Mesothelial cell of epicardium (in vitro differentiated cells): ENCODE measurements at regions not wholly inside any gene's neighbourhood (a gene's known extent, or its start where the extent isn't known, plus 50 kb on each side); places are given as distances from the start of the nearest gene placed in this dataset.

Experiments
- DNase-seq, 2 experiments: peaks; one replicate each; pipeline ENCODE4 v3.0.0; 2021; ENCODE audit warnings: low spot score in 2 of 2; ENCODE audit not compliant: unreplicated experiment in 2 of 2
- H3K27ac Mint-ChIP-seq: 2 replicates; pipeline ENCODE4 v1.8.0; 2021; ENCODE audit warnings: mixed read lengths
- H3K27me3 Mint-ChIP-seq: 2 replicates; pipeline ENCODE4 v1.8.0; 2021; ENCODE audit warnings: low read depth, mixed read lengths
- H3K36me3 Mint-ChIP-seq: 2 replicates; pipeline ENCODE4 v1.8.0; 2021; ENCODE audit warnings: mixed read lengths
- H3K4me1 Mint-ChIP-seq: 2 replicates; pipeline ENCODE4 v1.8.0; 2021; ENCODE audit warnings: mixed read lengths
- H3K4me3 Mint-ChIP-seq: 2 replicates; pipeline ENCODE4 v1.8.0; 2021; ENCODE audit warnings: mild to moderate bottlenecking, moderate library complexity, mixed read lengths
- H3K9me3 Mint-ChIP-seq: 2 replicates; pipeline ENCODE4 v1.8.0; 2021; ENCODE audit warnings: mixed read lengths
- TF ChIP-seq, protein P1 (sequence below): fragments of 200-600 bp; sonication (generic); IDR thresholded peaks from one replicate; pipeline ENCODE4 v1.5.0; 2021; ENCODE audit warnings: antibody characterized with exemption; ENCODE audit not compliant: unreplicated experiment

DNA sequence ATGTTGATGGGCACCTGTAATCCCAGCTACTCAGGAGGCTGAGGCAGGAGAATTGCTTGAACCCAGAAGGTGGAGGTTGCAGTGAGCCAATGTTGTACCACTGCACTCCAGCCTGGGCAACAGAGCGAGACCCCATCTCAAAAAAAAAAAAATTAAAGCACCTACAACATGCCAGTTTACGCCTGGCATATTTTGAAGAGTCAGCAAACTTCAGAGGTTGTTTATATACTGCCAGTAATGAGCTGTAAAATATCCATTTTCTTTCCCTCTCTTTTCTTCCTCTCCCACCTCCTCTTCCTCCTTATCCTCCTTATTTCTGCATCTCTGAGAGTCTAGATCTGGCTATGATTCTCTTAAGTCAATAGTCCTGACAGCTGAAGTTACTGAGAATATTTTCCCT lies 556.5 kb upstream of the LARGE1 start:
- no peak for DNase-seq
- H3K4me1 Mint-ChIP-seq = no peaks in the 10 kb centered on the region

GRCh38 chr22:34481090-34481489 lies 560.8 kb upstream of the LARGE1 start:
- H3K27me3 Mint-ChIP-seq = peaks cover 4% of the 10 kb centered on the region
- no peak overlapping the region for H3K27ac Mint-ChIP-seq
- TF ChIP-seq, protein P1, sequence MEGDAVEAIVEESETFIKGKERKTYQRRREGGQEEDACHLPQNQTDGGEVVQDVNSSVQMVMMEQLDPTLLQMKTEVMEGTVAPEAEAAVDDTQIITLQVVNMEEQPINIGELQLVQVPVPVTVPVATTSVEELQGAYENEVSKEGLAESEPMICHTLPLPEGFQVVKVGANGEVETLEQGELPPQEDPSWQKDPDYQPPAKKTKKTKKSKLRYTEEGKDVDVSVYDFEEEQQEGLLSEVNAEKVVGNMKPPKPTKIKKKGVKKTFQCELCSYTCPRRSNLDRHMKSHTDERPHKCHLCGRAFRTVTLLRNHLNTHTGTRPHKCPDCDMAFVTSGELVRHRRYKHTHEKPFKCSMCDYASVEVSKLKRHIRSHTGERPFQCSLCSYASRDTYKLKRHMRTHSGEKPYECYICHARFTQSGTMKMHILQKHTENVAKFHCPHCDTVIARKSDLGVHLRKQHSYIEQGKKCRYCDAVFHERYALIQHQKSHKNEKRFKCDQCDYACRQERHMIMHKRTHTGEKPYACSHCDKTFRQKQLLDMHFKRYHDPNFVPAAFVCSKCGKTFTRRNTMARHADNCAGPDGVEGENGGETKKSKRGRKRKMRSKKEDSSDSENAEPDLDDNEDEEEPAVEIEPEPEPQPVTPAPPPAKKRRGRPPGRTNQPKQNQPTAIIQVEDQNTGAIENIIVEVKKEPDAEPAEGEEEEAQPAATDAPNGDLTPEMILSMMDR = no peak
- H3K9me3 Mint-ChIP-seq = peaks cover 13% of the 10 kb centered on the region
- no peaks in the 10 kb centered on the region for H3K36me3 Mint-ChIP-seq
- DNase-seq = no peak
- H3K4me3 Mint-ChIP-seq = no peak overlapping the region
- no peaks in the 10 kb centered on the region for H3K4me1 Mint-ChIP-seq

More for the DNA sequence above, 556.5 kb upstream of the LARGE1 start:
- H3K4me3 Mint-ChIP-seq = no peak overlapping the region
- H3K36me3 Mint-ChIP-seq = no peaks in the 10 kb centered on the region
- TF ChIP-seq, protein P1 = no peak
- H3K27ac Mint-ChIP-seq = no peak overlapping the region
- H3K9me3 Mint-ChIP-seq = peaks cover 8% of the 10 kb centered on the region
- peaks cover 9% of the 10 kb centered on the region for H3K27me3 Mint-ChIP-seq

DNA sequence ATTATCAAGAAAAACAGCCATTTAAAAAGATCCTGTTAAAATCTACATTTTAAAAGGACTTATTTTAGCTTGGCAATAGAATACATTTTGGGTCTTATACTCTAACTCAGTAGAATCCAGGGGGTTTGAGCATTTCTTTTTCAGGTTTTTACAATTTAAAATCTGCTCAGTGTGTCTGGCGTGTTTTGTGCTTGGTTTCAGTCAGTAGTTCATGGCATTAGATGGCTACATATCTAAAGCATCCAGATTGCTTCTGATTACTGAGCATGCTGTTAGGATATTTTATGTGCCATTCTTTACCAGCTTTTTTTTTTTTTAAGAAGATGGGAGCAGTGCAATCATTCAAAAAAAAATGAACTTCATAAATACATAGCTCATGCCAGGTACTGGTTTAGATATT lies 566.1 kb upstream of the LARGE1 start:
- Mint-ChIP-seq H3K36me3 (no peaks in the 10 kb centered on the region), H3K27me3 (peaks cover 6% of the 10 kb centered on the region), H3K9me3 (peaks cover 6% of the 10 kb centered on the region), H3K4me3 (no peak overlapping the region), H3K27ac (no peak overlapping the region), H3K4me1 (peaks cover 35% of the 10 kb centered on the region)
- no peak for DNase-seq
- TF ChIP-seq, protein P1 = no peak

DNA sequence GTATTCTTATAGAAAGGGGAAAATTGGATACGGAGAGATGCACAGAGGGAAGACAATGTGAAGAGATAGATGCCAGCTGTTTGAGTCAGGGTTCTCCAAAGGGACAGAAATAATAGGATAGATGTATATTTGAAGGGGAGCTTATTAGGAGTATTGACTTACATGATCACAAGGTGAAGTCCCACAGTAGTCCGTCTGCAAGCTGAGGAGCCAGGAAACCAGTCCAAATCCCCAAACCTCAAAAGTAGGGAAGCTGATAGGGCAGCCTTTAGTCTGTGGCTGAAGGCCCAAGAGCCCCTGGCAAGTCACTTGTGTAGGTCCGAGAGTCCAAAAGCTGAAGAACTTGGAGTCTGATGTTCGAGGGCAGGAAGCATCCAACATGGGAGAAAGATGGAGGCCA lies 569.6 kb upstream of the LARGE1 start:
- no peak for DNase-seq
- Mint-ChIP-seq H3K4me1 (peaks cover 45% of the 10 kb centered on the region), H3K4me3 (no peak overlapping the region), H3K27me3 (peaks cover 3% of the 10 kb centered on the region), H3K27ac (peak overlapping the region; percentile 9), H3K36me3 (peaks cover 4% of the 10 kb centered on the region), H3K9me3 (peaks cover 18% of the 10 kb centered on the region)
- TF ChIP-seq, protein P1 = no peak

GRCh38 chr22:34490886-34491285 lies 570.6 kb upstream of the LARGE1 start:
- Mint-ChIP-seq H3K9me3 (peaks cover 24% of the 10 kb centered on the region), H3K4me3 (no peak overlapping the region), H3K27ac (peak overlapping the region; percentile 31), H3K27me3 (peaks cover 3% of the 10 kb centered on the region), H3K4me1 (peaks cover 45% of the 10 kb centered on the region), H3K36me3 (peaks cover 4% of the 10 kb centered on the region)
- TF ChIP-seq, protein P1 = no peak
- no peak for DNase-seq

- Mint-ChIP-seq H3K27me3 (peaks cover 3% of the 10 kb centered on the region), H3K4me3 (no peak overlapping the region), H3K4me1 (peaks cover 38% of the 10 kb centered on the region), H3K27ac (no peak overlapping the region), H3K36me3 (peaks cover 7% of the 10 kb centered on the region), H3K9me3 (peaks cover 42% of the 10 kb centered on the region)
- no peak for DNase-seq
- TF ChIP-seq, protein P1 = no peak
These were observed 572.5 kb upstream of the ISX start for GRCh38 chr22:34493486-34493885.
